Mesothelial cell of epicardium (in vitro differentiated cells): ENCODE measurements at regions not wholly inside any gene's neighbourhood (a gene's known extent, or its start where the extent isn't known, plus 50 kb on each side); places are given as distances from the start of the nearest gene placed in this dataset.
"Not testable (repeated sequence)": the region's sequence is repeated elsewhere in the genome, so short reads cannot be mapped to it uniquely, and the experiment has no call there.

Experiments
- DNase-seq, 2 experiments: peaks; one replicate each; pipeline ENCODE4 v3.0.0; 2021; ENCODE audit warnings: low spot score in 2 of 2; ENCODE audit not compliant: unreplicated experiment in 2 of 2
- H3K27ac Mint-ChIP-seq: 2 replicates; pipeline ENCODE4 v1.8.0; 2021; ENCODE audit warnings: mixed read lengths
- H3K27me3 Mint-ChIP-seq: 2 replicates; pipeline ENCODE4 v1.8.0; 2021; ENCODE audit warnings: low read depth, mixed read lengths
- H3K36me3 Mint-ChIP-seq: 2 replicates; pipeline ENCODE4 v1.8.0; 2021; ENCODE audit warnings: mixed read lengths
- H3K4me1 Mint-ChIP-seq: 2 replicates; pipeline ENCODE4 v1.8.0; 2021; ENCODE audit warnings: mixed read lengths
- H3K4me3 Mint-ChIP-seq: 2 replicates; pipeline ENCODE4 v1.8.0; 2021; ENCODE audit warnings: mild to moderate bottlenecking, moderate library complexity, mixed read lengths
- H3K9me3 Mint-ChIP-seq: 2 replicates; pipeline ENCODE4 v1.8.0; 2021; ENCODE audit warnings: mixed read lengths
- TF ChIP-seq, protein P1 (sequence below): fragments of 200-600 bp; sonication (generic); IDR thresholded peaks from one replicate; pipeline ENCODE4 v1.5.0; 2021; ENCODE audit warnings: antibody characterized with exemption; ENCODE audit not compliant: unreplicated experiment

DNA sequence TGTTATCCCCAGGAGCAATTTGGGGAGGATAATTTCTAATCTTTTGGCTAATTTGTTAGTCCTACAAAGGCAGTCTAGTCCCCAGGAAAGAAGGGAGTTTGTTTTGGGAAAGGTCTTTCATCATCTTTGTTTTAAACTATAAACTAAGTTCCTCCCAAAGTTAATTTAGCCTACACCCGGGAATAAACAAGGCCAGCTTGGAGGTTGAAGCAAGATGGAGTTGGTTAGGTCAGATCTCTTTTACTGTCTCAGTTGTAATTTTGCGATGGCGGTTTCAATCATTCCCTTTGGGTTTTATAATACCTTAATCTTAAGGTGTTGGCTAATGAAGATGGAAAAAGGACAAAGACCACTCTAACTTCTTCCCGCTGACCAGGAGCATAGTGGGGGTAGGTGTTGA lies 166.4 kb upstream of the NAMPT start:
- H3K36me3 Mint-ChIP-seq = no peaks in the 10 kb centered on the region
- no peak overlapping the region for H3K4me3 Mint-ChIP-seq
- TF ChIP-seq, protein P1, sequence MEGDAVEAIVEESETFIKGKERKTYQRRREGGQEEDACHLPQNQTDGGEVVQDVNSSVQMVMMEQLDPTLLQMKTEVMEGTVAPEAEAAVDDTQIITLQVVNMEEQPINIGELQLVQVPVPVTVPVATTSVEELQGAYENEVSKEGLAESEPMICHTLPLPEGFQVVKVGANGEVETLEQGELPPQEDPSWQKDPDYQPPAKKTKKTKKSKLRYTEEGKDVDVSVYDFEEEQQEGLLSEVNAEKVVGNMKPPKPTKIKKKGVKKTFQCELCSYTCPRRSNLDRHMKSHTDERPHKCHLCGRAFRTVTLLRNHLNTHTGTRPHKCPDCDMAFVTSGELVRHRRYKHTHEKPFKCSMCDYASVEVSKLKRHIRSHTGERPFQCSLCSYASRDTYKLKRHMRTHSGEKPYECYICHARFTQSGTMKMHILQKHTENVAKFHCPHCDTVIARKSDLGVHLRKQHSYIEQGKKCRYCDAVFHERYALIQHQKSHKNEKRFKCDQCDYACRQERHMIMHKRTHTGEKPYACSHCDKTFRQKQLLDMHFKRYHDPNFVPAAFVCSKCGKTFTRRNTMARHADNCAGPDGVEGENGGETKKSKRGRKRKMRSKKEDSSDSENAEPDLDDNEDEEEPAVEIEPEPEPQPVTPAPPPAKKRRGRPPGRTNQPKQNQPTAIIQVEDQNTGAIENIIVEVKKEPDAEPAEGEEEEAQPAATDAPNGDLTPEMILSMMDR = no peak
- H3K27me3 Mint-ChIP-seq = no peaks in the 10 kb centered on the region
- no peak overlapping the region for H3K27ac Mint-ChIP-seq
- no peak for DNase-seq
- H3K9me3 Mint-ChIP-seq = peaks cover 40% of the 10 kb centered on the region
- H3K4me1 Mint-ChIP-seq = no peaks in the 10 kb centered on the region

DNA sequence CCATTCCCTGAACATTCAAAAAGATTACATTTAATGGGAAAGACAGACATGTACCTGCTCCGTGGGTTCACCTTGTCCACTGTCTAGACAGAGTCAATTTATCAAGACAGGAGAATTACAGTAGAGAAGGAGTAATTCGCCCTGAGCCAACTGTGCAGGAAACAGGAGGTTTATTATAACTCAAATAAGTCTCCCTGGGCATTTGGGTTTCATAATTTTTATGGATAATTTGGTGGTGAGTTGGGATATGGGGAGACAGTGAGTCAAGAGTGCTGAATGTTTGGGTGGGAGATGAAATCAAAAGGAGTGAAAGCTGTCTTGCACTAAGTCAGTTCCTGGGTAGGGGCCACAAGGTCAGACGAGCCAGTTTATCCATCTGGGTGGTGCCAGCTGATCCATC lies 165.9 kb upstream of the NAMPT start:
- DNase-seq = no peak
- Mint-ChIP-seq H3K9me3 (peaks cover 36% of the 10 kb centered on the region), H3K4me3 (no peak overlapping the region), H3K4me1 (no peaks in the 10 kb centered on the region), H3K36me3 (no peaks in the 10 kb centered on the region), H3K27ac (no peak overlapping the region), H3K27me3 (no peaks in the 10 kb centered on the region)
- TF ChIP-seq, protein P1 = no peak

DNA sequence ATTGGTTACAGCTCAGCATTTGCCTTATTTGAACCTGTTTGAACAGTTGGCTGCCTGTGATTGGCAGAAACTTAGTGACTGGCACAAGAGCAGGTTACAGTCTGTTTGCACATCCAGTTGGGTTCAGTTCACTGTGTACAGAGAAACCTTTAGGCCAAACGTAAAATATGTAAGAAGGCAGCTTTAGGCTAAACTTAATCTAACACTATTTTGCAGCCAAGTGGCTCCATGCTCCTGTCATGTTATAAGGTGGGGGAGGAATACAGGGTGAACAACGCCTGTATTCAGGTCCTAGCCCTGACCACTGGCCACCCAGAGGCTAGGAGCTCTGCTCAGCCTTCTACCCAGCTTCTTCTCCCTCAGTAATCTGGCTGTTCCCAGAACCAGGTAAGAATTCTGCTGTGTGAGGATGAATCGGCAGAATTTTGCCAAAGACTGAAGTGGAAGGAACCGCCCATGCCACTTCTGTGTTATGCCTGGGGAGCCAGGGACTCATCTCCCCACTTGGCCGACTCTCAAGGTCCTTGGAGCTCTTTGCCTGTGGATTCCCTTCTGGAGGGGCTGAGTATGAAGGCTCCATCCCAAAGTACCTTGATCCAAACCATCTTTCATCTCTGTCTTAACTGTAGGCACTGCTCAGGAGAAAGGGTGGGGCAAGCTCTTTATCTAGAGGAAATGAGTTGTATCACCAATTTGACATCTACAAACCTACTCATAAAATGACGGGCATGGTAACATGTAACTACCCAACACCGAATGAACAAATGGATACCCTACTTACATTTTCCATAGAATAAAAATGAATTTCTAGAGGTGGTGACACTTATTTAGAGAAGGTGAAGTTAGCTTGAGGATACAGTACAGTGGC lies 164.4 kb upstream of the NAMPT start:
- H3K36me3 Mint-ChIP-seq = no peaks in the 10 kb centered on the region
- peaks cover 33% of the 10 kb centered on the region for H3K9me3 Mint-ChIP-seq
- DNase-seq = no peak
- peaks cover 1% of the 10 kb centered on the region for H3K27me3 Mint-ChIP-seq
- H3K27ac Mint-ChIP-seq = no peak overlapping the region
- no peak overlapping the region for H3K4me3 Mint-ChIP-seq
- no peaks in the 10 kb centered on the region for H3K4me1 Mint-ChIP-seq
- TF ChIP-seq, protein P1 = no peak

DNA sequence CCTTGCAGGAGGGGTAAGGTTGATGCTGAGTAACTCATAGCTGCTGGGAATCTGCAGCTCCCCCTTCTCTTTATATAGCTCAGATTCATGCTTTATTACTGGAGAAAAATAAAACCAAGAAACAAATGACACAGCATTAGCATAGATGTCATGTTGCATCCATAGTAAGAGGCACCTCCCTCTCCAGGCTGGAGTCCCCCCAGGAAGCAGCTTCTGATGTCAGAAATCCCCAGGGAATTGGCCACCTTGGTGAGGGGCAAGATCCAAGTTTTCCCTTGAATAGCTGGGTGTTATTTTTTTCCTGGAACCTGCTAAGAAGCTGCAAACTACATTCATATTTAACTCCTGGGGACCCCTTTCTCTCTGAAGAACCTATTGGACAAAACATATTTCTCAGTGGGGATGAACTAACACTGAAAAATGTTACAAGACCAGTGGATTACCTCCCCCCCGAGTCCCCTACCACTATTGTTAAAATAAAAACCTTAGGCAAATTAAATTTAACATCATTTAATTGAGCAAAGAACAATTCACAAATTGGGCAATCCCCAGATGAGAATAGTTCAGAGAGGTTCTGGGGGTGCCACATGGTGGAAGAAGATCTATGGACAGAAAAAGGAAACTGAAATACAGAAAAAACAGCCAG lies 163.7 kb upstream of the NAMPT start:
- Mint-ChIP-seq H3K9me3 (peaks cover 27% of the 10 kb centered on the region), H3K4me1 (no peaks in the 10 kb centered on the region), H3K27me3 (peaks cover 1% of the 10 kb centered on the region), H3K36me3 (no peaks in the 10 kb centered on the region), H3K27ac (no peak overlapping the region), H3K4me3 (no peak overlapping the region)
- no peak for DNase-seq
- TF ChIP-seq, protein P1 = no peak

DNA sequence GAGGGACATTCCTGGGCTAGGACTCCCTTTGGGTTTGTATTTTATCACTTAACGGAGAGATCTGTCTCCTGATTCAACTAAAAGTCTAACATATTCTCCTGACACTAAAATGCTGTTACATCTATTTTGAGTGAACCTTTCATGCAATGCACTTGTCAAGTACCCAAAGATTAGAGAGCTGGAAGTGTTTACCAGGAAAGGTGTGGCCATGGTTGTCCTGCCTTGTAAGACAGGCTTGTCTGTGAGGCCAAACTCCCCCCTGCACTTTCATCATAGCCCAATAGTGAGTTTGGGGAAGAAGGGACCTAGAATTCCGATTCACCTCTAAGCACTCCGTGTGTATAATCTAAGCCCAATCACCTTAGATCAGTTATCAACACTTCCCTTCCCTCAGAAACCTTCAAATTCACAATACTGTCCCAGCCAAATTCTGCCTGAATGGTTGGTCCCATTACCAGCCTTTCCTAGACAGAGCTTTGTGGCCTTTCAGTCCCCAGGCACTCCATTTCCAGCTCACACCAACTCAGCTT lies 162.6 kb upstream of the NAMPT start:
- TF ChIP-seq, protein P1 = no peak
- Mint-ChIP-seq H3K4me1 (no peaks in the 10 kb centered on the region), H3K27ac (no peak overlapping the region), H3K4me3 (no peak overlapping the region), H3K36me3 (no peaks in the 10 kb centered on the region), H3K27me3 (peaks cover 1% of the 10 kb centered on the region), H3K9me3 (peaks cover 27% of the 10 kb centered on the region)
- no peak for DNase-seq

DNA sequence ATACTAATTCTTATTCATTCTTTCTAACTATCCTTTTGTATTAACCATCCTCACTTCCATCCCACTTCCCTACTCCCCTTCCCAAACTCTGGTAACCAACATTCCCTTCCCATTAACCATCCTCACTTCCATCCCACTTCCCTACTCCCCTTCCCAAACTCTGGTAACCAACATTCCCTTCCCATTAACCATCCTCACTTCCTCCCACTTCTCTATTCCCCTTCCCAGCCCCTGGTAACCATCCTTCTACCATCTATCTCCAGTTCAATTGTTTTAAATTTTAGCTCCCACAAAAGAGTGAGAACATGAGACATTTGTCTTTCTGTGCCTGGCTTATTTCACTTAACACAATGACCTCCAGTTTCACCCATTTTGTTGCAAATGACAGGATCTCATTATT lies 160.6 kb upstream of the NAMPT start:
- DNase-seq, H3K27me3 Mint-ChIP-seq, H3K4me3 Mint-ChIP-seq, H3K4me1 Mint-ChIP-seq, H3K36me3 Mint-ChIP-seq, H3K27ac Mint-ChIP-seq: not testable (repeated sequence)
- peaks cover 26% of the 10 kb centered on the region for H3K9me3 Mint-ChIP-seq
